SK-N-SH (cell line): ENCODE measurements at regions not wholly inside any gene's neighbourhood (a gene's known extent, or its start where the extent isn't known, plus 50 kb on each side); places are given as distances from the start of the nearest gene placed in this dataset.

Experiments
- CTCF ChIA-PET: fragments of 300-600, 350-600 bp; formaldehyde crosslinking; extraction: SDS; loops from one replicate; lab custom pipeline; 2021; lab: Yijun Ruan, JAX
- POLR2A ChIA-PET: fragments of 350-600 bp; sonication (Branson Sonifier 250); formaldehyde crosslinking; extraction: SDS; loops from one replicate; lab custom pipeline; 2020; ENCODE audit warnings: antibody characterized with exemption, inconsistent platforms; lab: Yijun Ruan, JAX
- DNase-seq: peaks from one replicate; pipeline ENCODE4 v3.0.0; 2012
- H2AFZ ChIP-seq: fragments of 200-600 bp; sonication (generic); 2 replicates; pipeline ENCODE4 v1.8.1; 2016; ENCODE audit warnings: antibody characterized with exemption, mild to moderate bottlenecking, low read depth
- H3F3A ChIP-seq: fragments of 200-600 bp; sonication (generic); replicated peaks from 2 replicates; pipeline ENCODE3; 2016; ENCODE audit warnings: antibody characterized with exemption, mild to moderate bottlenecking; ENCODE audit not compliant: insufficient read depth
- H3K27ac ChIP-seq, 2 experiments: fragments of 200-500 bp in 1 of 2; fragments of 200-600 bp in 1 of 2; sonication (Bioruptor generic) in 1 of 2; sonication (generic), shearing (Covaris generic) in 1 of 2; 2 replicates each; pipeline versions ENCODE4 v1.5.1 to v1.6.1; 2014 to 2016; ENCODE audit warnings: low read depth in 2 of 2, inconsistent platforms in 1 of 2, low read length in 1 of 2, mild to moderate bottlenecking in 1 of 2, mixed read lengths in 1 of 2
- H3K27me3 ChIP-seq: fragments of 200-600 bp; sonication (generic), shearing (Covaris generic); 2 replicates; pipeline ENCODE4 v1.6.1; 2016; ENCODE audit warnings: mixed run types; ENCODE audit not compliant: insufficient read depth
- H3K36me3 ChIP-seq, 2 experiments: fragments of 200-500 bp in 1 of 2; fragments of 200-600 bp in 1 of 2; sonication (Bioruptor generic) in 1 of 2; sonication (generic) in 1 of 2; replicated peaks in 1 of 2; 2 replicates each; pipeline versions ENCODE3 to v1.5.1; 2014 to 2016; ENCODE audit warnings: low read length in 1 of 2, mild to moderate bottlenecking in 1 of 2; ENCODE audit not compliant: insufficient read depth in 2 of 2, control insufficient read depth in 1 of 2
- H3K4me1 ChIP-seq, 2 experiments: fragments of 200-500 bp in 1 of 2; fragments of 200-600 bp in 1 of 2; sonication (Bioruptor generic) in 1 of 2; sonication (generic), shearing (Covaris generic) in 1 of 2; 2 replicates each; pipeline versions ENCODE4 v1.5.1 to v1.6.1; 2014 to 2016; ENCODE audit warnings: low read depth in 1 of 2, low read length in 1 of 2, mixed run types in 1 of 2; ENCODE audit not compliant: insufficient read depth in 2 of 2, control insufficient read depth in 1 of 2
- H3K4me2 ChIP-seq: fragments of 200-600 bp; sonication (generic), shearing (Covaris generic); 2 replicates; pipeline ENCODE4 v1.6.1; 2017; ENCODE audit warnings: mixed run types
- H3K4me3 ChIP-seq, 2 experiments: fragments of 200-500 bp in 1 of 2; fragments of 200-600 bp in 1 of 2; sonication (Bioruptor generic) in 1 of 2; sonication (generic), shearing (Covaris generic) in 1 of 2; 2 replicates each; pipeline versions ENCODE4 v1.5.1 to v1.8.1; 2014 to 2016; ENCODE audit warnings: low read depth in 2 of 2, inconsistent platforms in 1 of 2, low read length in 1 of 2, mild to moderate bottlenecking in 1 of 2, mixed read lengths in 1 of 2, moderate library complexity in 1 of 2
- H3K79me2 ChIP-seq: fragments of 200-600 bp; sonication (generic); 2 replicates; pipeline ENCODE4 v1.8.1; 2017; ENCODE audit warnings: mild to moderate bottlenecking; ENCODE audit not compliant: insufficient read depth
- H3K9ac ChIP-seq: fragments of 200-600 bp; sonication (generic); 2 replicates; pipeline ENCODE4 v1.6.1; 2017; ENCODE audit warnings: mixed run types
- H3K9me2 ChIP-seq: fragments of 200-600 bp; sonication (generic); 2 replicates; pipeline ENCODE4 v1.6.1; 2017; ENCODE audit warnings: mixed run types
- H3K9me3 ChIP-seq: fragments of 200-600 bp; sonication (generic); 2 replicates; pipeline ENCODE4 v1.6.1; 2017; ENCODE audit warnings: mixed run types, mild to moderate bottlenecking, moderate library complexity
- H4K20me1 ChIP-seq: fragments of 200-600 bp; sonication (generic); 2 replicates; pipeline ENCODE4 v1.6.1; 2017; ENCODE audit warnings: mild to moderate bottlenecking, mixed run types; ENCODE audit not compliant: insufficient read depth
- CHD2 ChIP-seq: fragments of 150-350 bp; IDR thresholded peaks from 2 replicates; pipeline ENCODE4 v1.6.1; 2018; ENCODE audit warnings: low read length; ENCODE audit not compliant: partially characterized antibody
- CTCF ChIP-seq: fragments of 200-600 bp; sonication (generic); IDR thresholded peaks from 2 replicates; pipeline ENCODE4 v1.6.1; 2017; ENCODE audit warnings: antibody characterized with exemption, mild to moderate bottlenecking, moderate library complexity
- EZH2phosphoT487 ChIP-seq: fragments of 200-600 bp; sonication (generic); IDR thresholded peaks from 2 replicates; pipeline ENCODE4 v1.6.1; 2017; ENCODE audit warnings: low read depth, mixed run types, mild to moderate bottlenecking, antibody characterized with exemption, moderate library complexity, borderline replicate concordance
- FOSL2 ChIP-seq: IDR thresholded peaks from 2 replicates; pipeline ENCODE4 v1.4.0; 2012; ENCODE audit warnings: low read depth, mild to moderate bottlenecking, moderate library complexity, borderline replicate concordance
- FOXJ3 ChIP-seq: sonication (generic); formaldehyde crosslinking; IDR thresholded peaks from 2 replicates; pipeline ENCODE4 v1.5.1; 2020; ENCODE audit warnings: mild to moderate bottlenecking, missing genetic modification reagents
- FOXM1 ChIP-seq: IDR thresholded peaks from 2 replicates; pipeline ENCODE4 v1.4.0; 2012; ENCODE audit warnings: low read depth, mild to moderate bottlenecking
- GABPA ChIP-seq: IDR thresholded peaks from 2 replicates; pipeline ENCODE4 v1.4.0; 2012; ENCODE audit warnings: low read depth, mild to moderate bottlenecking
- GATA2 ChIP-seq: sonication (generic); formaldehyde crosslinking; IDR thresholded peaks from 2 replicates; pipeline ENCODE4 v1.5.0; 2020; ENCODE audit warnings: mild to moderate bottlenecking, missing genetic modification reagents
- MAX ChIP-seq: IDR thresholded peaks from 2 replicates; pipeline ENCODE4 v1.4.0; 2012; ENCODE audit warnings: low read depth
- NFIC ChIP-seq: IDR thresholded peaks from 2 replicates; pipeline ENCODE4 v1.4.0; 2012; ENCODE audit warnings: borderline replicate concordance
- POLR2AphosphoS5 ChIP-seq: IDR thresholded peaks from 2 replicates; pipeline ENCODE4 v1.6.1; 2012; ENCODE audit warnings: low read depth, low read length
- RAD21 ChIP-seq: IDR thresholded peaks from 2 replicates; pipeline ENCODE4 v1.6.1; 2012; ENCODE audit warnings: mild to moderate bottlenecking, low read length
- RXRA ChIP-seq: IDR thresholded peaks from 2 replicates; pipeline ENCODE4 v1.4.0; 2012; ENCODE audit warnings: low read depth, mild to moderate bottlenecking, borderline replicate concordance
- TCF12 ChIP-seq: IDR thresholded peaks from 2 replicates; pipeline ENCODE4 v1.4.0; 2012
- TEAD4 ChIP-seq: IDR thresholded peaks from 2 replicates; pipeline ENCODE4 v1.4.0; 2012; ENCODE audit warnings: mild to moderate bottlenecking, borderline replicate concordance; ENCODE audit not compliant: insufficient read depth
- USF1 ChIP-seq: IDR thresholded peaks from 2 replicates; pipeline ENCODE4 v1.4.0; 2012; ENCODE audit warnings: low read depth, borderline replicate concordance
- YY1 ChIP-seq: IDR thresholded peaks from 2 replicates; pipeline ENCODE4 v1.4.0; 2012; ENCODE audit warnings: low read depth, mild to moderate bottlenecking
- WGBS: methylation state at CpG from one replicate; pipeline ENCODE4 v1.1.6; 2017; ENCODE audit warnings: low lambda C conversion rate; 5-methylcytosine and 5-hydroxymethylcytosine counted together
- TF ChIP-seq, protein P1 (sequence below): fragments of 150-350 bp; IDR thresholded peaks from 2 replicates; pipeline ENCODE4 v1.6.1; 2017; ENCODE audit warnings: antibody characterized with exemption, low read length, low read depth, borderline replicate concordance

- Histone ChIP-seq H3K9me3 (peaks cover 4% of the 10 kb centered on the region; the same call in 1 of the 2 replicates), H3K9ac (no peak overlapping the region), H2AFZ (peak overlapping the region; percentile 74), H3K79me2 (no peaks in the 10 kb centered on the region), H3F3A (no peaks in the 10 kb centered on the region), H3K9me2 (0 out of 2 replicates have a peak, but pooled peaks cover 5% of the 10 kb centered on the region), H3K4me3 (peak overlapping the region in 1 of 2 experiments; percentile 19; a peak in 2 of 4 replicates), H3K27me3 (no peaks in the 10 kb centered on the region), H3K4me1 (no peaks in the 10 kb centered on the region; a peak in 1 of 4 replicates), H4K20me1 (no peaks in the 10 kb centered on the region), H3K4me2 (peak overlapping the region; percentile 52), H3K27ac (peak overlapping the region; percentile 19 to 64; a peak in 2 of 4 replicates), H3K36me3 (no peaks in the 10 kb centered on the region)
- WGBS = 73% methylated on average over 3 of the region's 3 CpGs
- POLR2A ChIA-PET = no interaction called here
- CTCF ChIA-PET = interaction anchor here (1.4 kb wide), 1 partner anchor 11 kb away, joined by 3 read pairs; no protein-coding TSS in a partner anchor
- TF ChIP-seq USF1 (no peak), CHD2 (no peak), FOXM1 (no peak), FOSL2 (no peak), YY1 (no peak), RAD21 (no peak), TEAD4 (no peak), POLR2AphosphoS5 (no peak)
- TF ChIP-seq, protein P1, sequence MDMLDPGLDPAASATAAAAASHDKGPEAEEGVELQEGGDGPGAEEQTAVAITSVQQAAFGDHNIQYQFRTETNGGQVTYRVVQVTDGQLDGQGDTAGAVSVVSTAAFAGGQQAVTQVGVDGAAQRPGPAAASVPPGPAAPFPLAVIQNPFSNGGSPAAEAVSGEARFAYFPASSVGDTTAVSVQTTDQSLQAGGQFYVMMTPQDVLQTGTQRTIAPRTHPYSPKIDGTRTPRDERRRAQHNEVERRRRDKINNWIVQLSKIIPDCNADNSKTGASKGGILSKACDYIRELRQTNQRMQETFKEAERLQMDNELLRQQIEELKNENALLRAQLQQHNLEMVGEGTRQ = no peak
- DNase-seq = no peak
Observed at GRCh38 chr3:104291437-104291851, 1075.3 kb upstream of the ALCAM start.

GRCh38 chr3:104291878-104292277 is 1074.8 kb upstream of the ALCAM start:
- Histone ChIP-seq H3K36me3 (no peaks in the 10 kb centered on the region), H3K4me3 (peak overlapping the region in 1 of 2 experiments; percentile 19; a peak in 2 of 4 replicates), H3K79me2 (no peaks in the 10 kb centered on the region), H3K4me2 (peak overlapping the region; percentile 52), H3K9ac (no peak overlapping the region), H3K27ac (peak overlapping the region; percentile 19 to 64; a peak in 2 of 4 replicates), H3K4me1 (no peaks in the 10 kb centered on the region; a peak in 1 of 4 replicates), H4K20me1 (no peaks in the 10 kb centered on the region), H3K9me2 (0 out of 2 replicates have a peak, but pooled peaks cover 5% of the 10 kb centered on the region), H3K27me3 (no peaks in the 10 kb centered on the region), H3F3A (no peaks in the 10 kb centered on the region), H2AFZ (peak overlapping the region; percentile 74)
- DNase-seq = no peak
- CTCF ChIA-PET = interaction anchor here (1.4 kb wide), 1 partner anchor 11 kb away, joined by 3 read pairs; no protein-coding TSS in a partner anchor
- WGBS = 96% methylated on average over 2 of the region's 2 CpGs
- TF ChIP-seq MAX = no peak
- TF ChIP-seq RXRA = no peak
- TF ChIP-seq FOXJ3 (CRISPR knock-in tag) = no peak
- no peak for TF ChIP-seq EZH2phosphoT487
- no peak for TF ChIP-seq NFIC
- TF ChIP-seq TCF12 = no peak
- TF ChIP-seq GATA2 = no peak
- TF ChIP-seq CTCF = no peak
- TF ChIP-seq USF1 = no peak
- no peak for TF ChIP-seq TEAD4
- no peak for TF ChIP-seq YY1
- TF ChIP-seq GABPA = no peak
- no peak for TF ChIP-seq FOXM1
- TF ChIP-seq, all 33 proteins: peak for 0
- H3K9me3 ChIP-seq = peaks cover 4% of the 10 kb centered on the region; the same call in 1 of the 2 replicates
- POLR2A ChIA-PET = no interaction called here
